ENCODE measurements at regions not wholly inside any gene's neighbourhood (a gene's known extent, or its start where the extent isn't known, plus 50 kb on each side); places are given as distances from the start of the nearest gene placed in this dataset.

DNA sequence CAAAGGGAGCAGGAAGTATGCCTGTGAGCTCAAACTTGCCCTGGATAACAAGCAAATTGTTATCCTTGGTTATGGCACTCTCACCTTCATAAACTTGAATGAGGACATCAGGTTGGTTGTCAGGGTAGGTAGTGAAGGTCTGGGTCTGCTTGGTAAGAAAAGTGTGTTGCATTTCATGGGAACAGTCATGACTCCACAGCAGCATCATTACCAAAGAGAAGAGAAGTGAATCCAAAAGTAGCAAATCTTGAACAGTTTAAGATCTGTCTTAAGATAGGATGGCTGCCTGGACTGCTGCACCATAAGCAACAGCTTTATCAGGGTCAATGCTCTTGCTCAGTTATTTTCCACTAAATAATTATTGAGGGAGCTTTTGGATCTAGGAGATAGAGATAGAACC lies 350.7 kb upstream of the MAP2 start:
- H3K9me3 Mint-ChIP-seq: peaks cover 13% of the 10 kb centered on the region
- no peaks in the 10 kb centered on the region for H3K36me3 Mint-ChIP-seq
- no peaks in the 10 kb centered on the region for H3K4me1 Mint-ChIP-seq (ENCODE audit: low read depth in 2 of 2)
- ATAC-seq (no peak), DNase-seq (ENCODE audit: low spot score) (no peak)
- H3K4me3 Mint-ChIP-seq: no peak overlapping the region
- H3K27ac Mint-ChIP-seq: no peak overlapping the region
- no peaks in the 10 kb centered on the region for H3K27me3 Mint-ChIP-seq

DNA sequence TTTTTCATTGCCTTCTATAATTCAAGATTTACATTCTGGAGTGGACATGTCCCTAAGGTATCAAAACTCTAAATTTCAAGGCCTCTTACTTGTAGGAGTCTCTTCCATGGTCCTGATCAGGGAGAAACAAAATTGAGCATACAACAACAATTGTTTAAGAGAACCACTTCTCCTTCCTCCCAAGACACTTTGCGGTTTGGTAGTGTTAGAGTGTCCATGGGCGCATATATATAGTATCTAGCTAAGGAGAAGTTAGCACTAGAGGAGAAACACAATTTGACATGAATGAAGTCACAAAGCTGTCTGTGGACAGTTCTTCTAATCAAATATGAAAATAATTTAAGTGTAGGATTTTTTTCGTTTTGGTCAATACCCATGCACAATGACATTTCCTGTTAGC lies 349.1 kb upstream of the MAP2 start:
- no peaks in the 10 kb centered on the region for H3K27me3 Mint-ChIP-seq
- ATAC-seq (no peak), DNase-seq (ENCODE audit: low spot score) (no peak)
- H3K4me1 Mint-ChIP-seq (ENCODE audit: low read depth in 2 of 2): no peaks in the 10 kb centered on the region
- H3K9me3 Mint-ChIP-seq: peaks cover 22% of the 10 kb centered on the region
- H3K4me3 Mint-ChIP-seq: no peak overlapping the region
- no peaks in the 10 kb centered on the region for H3K36me3 Mint-ChIP-seq
- H3K27ac Mint-ChIP-seq: no peak overlapping the region

DNA sequence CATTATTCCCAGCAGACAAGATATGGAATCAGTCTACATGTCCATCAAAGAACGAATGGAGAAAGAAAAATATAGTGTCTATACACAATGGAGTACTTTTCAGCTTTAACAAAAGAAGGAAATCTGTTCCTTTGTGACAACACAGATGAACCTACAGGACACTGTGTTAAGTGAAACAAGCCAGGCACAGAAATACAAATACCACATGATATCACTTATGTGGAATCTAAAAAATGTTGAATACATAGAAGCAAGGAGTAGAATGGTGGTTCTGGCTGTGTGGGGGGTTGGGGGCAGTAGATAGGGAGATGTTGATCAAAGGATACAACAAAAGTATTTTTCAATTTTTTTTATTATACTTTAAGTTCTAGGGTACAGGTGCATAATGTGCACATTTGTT lies 347.7 kb upstream of the MAP2 start:
- no peaks in the 10 kb centered on the region for H3K36me3 Mint-ChIP-seq
- no peak overlapping the region for H3K27ac Mint-ChIP-seq
- no peaks in the 10 kb centered on the region for H3K27me3 Mint-ChIP-seq
- no peak overlapping the region for H3K4me3 Mint-ChIP-seq
- ATAC-seq: no peak
- no peak for DNase-seq (ENCODE audit: low spot score)
- no peaks in the 10 kb centered on the region for H3K4me1 Mint-ChIP-seq (ENCODE audit: low read depth in 2 of 2)
- H3K9me3 Mint-ChIP-seq: peaks cover 26% of the 10 kb centered on the region

DNA sequence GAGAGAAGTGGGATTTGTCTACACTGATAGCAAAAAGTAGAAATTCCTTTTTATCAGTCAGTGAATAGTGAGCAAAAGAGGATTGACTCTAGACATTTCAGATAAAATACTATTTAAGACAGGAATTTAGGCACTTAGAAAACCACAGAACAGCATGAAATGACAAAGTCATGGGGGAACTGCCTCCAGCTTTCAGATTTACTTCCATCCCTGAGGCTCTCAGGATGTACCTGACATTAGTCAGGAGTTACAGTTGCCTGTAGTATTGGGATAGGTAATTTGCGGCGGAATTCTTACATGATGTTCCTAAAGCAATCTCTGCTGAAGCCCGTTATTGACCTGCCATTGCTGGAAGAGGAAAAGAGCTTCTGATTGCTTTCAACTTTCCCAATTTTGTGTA lies 337.1 kb upstream of the MAP2 start:
- no peaks in the 10 kb centered on the region for H3K27me3 Mint-ChIP-seq
- no peak overlapping the region for H3K27ac Mint-ChIP-seq
- DNase-seq (ENCODE audit: low spot score) (no peak), ATAC-seq (no peak)
- H3K4me3 Mint-ChIP-seq: no peak overlapping the region
- H3K4me1 Mint-ChIP-seq (ENCODE audit: low read depth in 2 of 2): no peaks in the 10 kb centered on the region
- H3K36me3 Mint-ChIP-seq: peaks cover 3% of the 10 kb centered on the region
- H3K9me3 Mint-ChIP-seq: peaks cover 14% of the 10 kb centered on the region

DNA sequence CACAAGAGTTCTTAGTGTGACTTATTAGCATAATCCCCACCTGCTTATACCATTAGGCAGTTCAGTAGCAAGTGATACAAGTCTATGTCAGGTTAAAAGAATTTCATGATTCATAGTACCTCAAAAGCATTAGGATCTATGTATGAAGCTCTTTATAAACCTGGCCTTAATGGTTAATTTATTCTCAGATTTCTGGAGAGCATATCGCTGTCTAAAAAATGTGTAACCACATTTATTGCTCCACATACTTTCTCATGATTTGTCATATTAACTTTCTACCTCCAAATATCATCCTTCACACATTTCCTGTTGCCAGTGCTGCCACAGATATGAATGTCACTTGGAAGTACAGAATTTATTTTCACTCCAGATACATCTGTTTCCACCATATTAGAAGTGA lies 332.8 kb upstream of the MAP2 start:
- no peak for DNase-seq (ENCODE audit: low spot score)
- Mint-ChIP-seq H3K36me3 (no peaks in the 10 kb centered on the region), H3K27ac (no peak overlapping the region), H3K4me3 (no peak overlapping the region), H3K9me3 (peaks cover 13% of the 10 kb centered on the region), H3K4me1 (ENCODE audit: low read depth in 2 of 2) (no peaks in the 10 kb centered on the region), H3K27me3 (no peaks in the 10 kb centered on the region)
- ATAC-seq: no peak

DNA sequence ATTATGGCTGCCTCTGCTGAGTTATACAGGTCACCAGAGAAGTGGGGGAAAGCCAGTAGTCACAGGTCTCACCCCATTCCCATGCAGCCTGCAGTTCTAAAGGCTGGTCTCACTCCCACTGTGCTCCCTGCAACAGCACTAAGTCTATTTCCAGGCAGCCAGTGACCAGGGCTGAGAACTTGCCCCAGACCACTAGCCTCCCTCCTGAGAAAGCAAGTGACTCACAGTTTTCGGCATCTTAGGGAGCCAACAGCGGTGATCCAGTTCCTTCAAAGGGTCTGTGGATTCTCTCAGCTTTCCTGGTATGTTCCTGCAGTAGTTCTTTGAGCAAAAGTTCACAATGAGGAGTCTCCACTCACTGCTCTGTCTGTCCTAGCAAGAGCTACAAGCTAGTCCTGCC lies 329.6 kb upstream of the MAP2 start:
- Mint-ChIP-seq H3K9me3 (peaks cover 15% of the 10 kb centered on the region), H3K27me3 (no peaks in the 10 kb centered on the region), H3K4me1 (ENCODE audit: low read depth in 2 of 2) (no peaks in the 10 kb centered on the region), H3K4me3 (no peak overlapping the region), H3K36me3 (no peaks in the 10 kb centered on the region), H3K27ac (no peak overlapping the region)
- ATAC-seq (no peak), DNase-seq (ENCODE audit: low spot score) (no peak)

DNA sequence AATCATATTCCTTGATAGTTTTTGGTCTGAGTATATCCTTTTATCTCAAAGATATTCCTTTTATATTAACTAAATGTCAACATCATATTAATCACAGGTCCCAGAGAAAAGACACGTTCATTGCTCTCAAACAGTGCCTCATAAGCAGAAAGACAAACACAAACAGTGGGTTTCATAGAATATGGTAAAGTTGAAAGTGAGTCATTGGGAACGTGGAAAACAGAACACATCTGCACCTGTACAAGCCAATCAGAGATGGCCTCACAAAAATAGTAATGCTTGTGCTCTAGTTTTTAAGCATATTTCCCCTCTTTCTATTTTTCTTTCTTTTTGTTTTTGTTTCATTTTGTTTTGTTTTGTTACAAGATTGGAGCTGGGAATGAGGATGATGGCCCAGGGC lies 328.4 kb upstream of the MAP2 start:
- ATAC-seq (no peak), DNase-seq (ENCODE audit: low spot score) (no peak)
- Mint-ChIP-seq H3K27ac (no peak overlapping the region), H3K4me1 (ENCODE audit: low read depth in 2 of 2) (no peaks in the 10 kb centered on the region), H3K9me3 (peaks cover 15% of the 10 kb centered on the region), H3K27me3 (no peaks in the 10 kb centered on the region), H3K4me3 (no peak overlapping the region), H3K36me3 (no peaks in the 10 kb centered on the region)

DNA sequence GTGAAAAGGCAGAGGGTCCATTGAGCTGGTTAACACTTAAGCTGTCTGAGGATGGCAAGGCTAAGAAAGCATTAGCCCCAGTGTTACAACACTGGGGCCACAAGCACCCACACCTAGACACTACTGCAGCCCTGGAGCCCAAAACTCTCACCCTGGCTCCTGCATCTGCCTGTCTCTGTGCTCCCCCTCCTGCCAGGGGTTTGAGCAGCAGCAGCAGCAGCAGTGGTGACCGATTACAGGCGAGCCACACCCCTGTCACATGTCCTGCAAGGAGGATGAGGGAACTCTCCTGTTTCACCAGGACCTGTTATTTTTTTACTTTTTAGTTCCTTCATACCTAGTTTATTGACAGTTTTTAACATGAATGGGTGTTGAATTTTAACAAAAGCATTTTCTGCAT lies 326.7 kb upstream of the MAP2 start:
- Mint-ChIP-seq H3K9me3 (peaks cover 21% of the 10 kb centered on the region), H3K36me3 (no peaks in the 10 kb centered on the region), H3K27ac (no peak overlapping the region), H3K4me1 (ENCODE audit: low read depth in 2 of 2) (no peaks in the 10 kb centered on the region), H3K4me3 (no peak overlapping the region), H3K27me3 (no peaks in the 10 kb centered on the region)
- ATAC-seq: no peak
- DNase-seq (ENCODE audit: low spot score): no peak

DNA sequence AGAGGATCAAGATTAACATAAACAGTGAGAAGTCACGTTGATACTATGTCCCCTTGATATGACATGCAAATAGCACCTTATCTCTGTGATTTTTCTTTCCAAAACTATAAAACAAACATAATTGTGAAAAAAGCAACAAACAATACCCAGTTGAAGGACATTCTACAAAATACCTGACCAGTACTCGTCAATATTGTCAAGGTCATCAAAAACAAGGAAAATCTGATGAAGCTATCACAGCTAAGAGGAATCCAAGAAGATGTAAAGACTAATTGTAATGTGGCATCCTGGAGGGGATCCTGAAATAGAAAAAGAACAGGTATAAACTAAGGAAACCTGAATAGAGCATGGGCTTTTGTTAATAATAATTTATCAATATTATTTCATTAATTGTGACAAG lies 321.5 kb upstream of the MAP2 start:
- no peak overlapping the region for H3K4me3 Mint-ChIP-seq
- DNase-seq (ENCODE audit: low spot score) (no peak), ATAC-seq (no peak)
- peaks cover 18% of the 10 kb centered on the region for H3K9me3 Mint-ChIP-seq
- peaks cover 11% of the 10 kb centered on the region for H3K36me3 Mint-ChIP-seq
- no peak overlapping the region for H3K27ac Mint-ChIP-seq
- H3K27me3 Mint-ChIP-seq: no peaks in the 10 kb centered on the region
- H3K4me1 Mint-ChIP-seq (ENCODE audit: low read depth in 2 of 2): no peaks in the 10 kb centered on the region

DNA sequence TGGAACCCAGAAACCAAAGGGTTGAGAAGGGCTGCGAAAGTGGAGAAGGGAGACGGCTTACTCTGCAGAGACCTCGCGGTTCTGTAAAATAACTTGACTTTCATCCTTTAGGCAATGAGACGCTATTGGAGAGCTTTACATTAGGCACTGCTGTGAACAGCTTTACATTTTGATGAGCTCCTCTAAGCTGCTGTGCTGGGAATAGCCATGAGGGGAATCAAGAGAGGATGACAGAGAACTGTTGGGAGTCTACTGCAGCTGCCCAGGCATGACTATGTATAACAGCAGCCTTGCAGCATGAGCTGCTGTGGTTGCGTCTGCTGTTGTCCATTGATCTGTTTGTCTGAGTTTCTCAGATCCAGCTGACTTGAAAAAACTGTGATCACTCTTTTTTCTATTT lies 310.8 kb upstream of the MAP2 start:
- no peak overlapping the region for H3K4me3 Mint-ChIP-seq
- peaks cover 7% of the 10 kb centered on the region for H3K9me3 Mint-ChIP-seq
- no peaks in the 10 kb centered on the region for H3K27me3 Mint-ChIP-seq
- no peaks in the 10 kb centered on the region for H3K36me3 Mint-ChIP-seq
- H3K4me1 Mint-ChIP-seq (ENCODE audit: low read depth in 2 of 2): no peaks in the 10 kb centered on the region
- DNase-seq (ENCODE audit: low spot score) (no peak), ATAC-seq (no peak)
- no peak overlapping the region for H3K27ac Mint-ChIP-seq

DNA sequence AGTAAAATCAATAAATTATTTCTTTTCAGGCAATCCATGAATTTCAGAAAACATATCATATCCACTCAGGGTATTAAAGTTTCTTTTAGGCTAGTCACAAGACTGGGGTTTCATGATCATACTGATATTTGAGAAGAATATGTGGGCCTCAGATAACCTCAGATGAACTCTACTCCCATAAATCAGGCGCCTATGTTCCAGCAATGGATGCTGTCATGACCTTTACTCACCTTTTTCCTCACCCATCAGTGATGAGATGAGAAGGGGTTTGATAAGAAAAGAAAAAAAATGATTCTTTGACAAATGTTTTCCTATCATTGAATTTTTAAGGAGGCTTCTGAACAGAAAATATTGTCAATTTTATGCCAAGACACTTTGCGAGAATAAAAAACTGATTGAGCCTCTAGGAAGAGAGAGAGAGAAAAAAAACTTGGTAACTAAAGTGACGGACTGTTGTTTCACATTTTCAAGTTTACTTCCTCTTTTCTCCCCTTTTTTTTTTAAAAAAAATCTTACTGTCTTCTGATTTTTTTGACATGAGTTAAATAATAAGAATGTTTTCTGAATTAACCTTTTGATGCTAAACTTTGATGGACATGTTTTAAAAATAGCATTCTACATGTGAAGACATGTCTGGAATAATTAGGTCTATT lies 309.1 kb upstream of the MAP2 start:
- no peaks in the 10 kb centered on the region for H3K27me3 Mint-ChIP-seq
- no peak overlapping the region for H3K4me3 Mint-ChIP-seq
- H3K9me3 Mint-ChIP-seq: peaks cover 6% of the 10 kb centered on the region
- no peak for DNase-seq (ENCODE audit: low spot score)
- H3K4me1 Mint-ChIP-seq (ENCODE audit: low read depth in 2 of 2): no peaks in the 10 kb centered on the region
- ATAC-seq: no peak
- H3K36me3 Mint-ChIP-seq: no peaks in the 10 kb centered on the region
- H3K27ac Mint-ChIP-seq: no peak overlapping the region

DNA sequence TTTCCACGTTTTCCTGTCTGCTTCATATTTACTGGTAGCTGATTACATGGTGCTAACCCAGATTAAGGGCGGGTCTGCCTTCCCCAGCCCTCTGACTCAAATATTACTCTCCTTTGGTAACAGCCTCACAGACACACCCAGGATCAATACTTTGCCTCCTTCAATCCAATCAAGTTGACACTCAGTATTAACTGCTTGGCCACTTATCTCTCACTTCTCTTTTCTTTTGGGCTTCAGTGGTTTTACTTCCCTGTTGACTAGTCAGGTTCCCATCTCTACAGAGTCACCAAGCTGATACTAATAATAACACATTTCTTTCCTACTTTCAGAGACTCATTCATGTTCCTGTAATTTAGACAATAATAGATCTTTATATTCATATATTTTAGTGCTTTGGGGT lies 302.2 kb upstream of the MAP2 start:
- H3K9me3 Mint-ChIP-seq: peaks cover 15% of the 10 kb centered on the region
- H3K27ac Mint-ChIP-seq: no peak overlapping the region
- ATAC-seq (no peak), DNase-seq (ENCODE audit: low spot score) (no peak)
- H3K36me3 Mint-ChIP-seq: peaks cover 4% of the 10 kb centered on the region
- H3K27me3 Mint-ChIP-seq: no peaks in the 10 kb centered on the region
- H3K4me3 Mint-ChIP-seq: no peak overlapping the region
- H3K4me1 Mint-ChIP-seq (ENCODE audit: low read depth in 2 of 2): no peaks in the 10 kb centered on the region

DNA sequence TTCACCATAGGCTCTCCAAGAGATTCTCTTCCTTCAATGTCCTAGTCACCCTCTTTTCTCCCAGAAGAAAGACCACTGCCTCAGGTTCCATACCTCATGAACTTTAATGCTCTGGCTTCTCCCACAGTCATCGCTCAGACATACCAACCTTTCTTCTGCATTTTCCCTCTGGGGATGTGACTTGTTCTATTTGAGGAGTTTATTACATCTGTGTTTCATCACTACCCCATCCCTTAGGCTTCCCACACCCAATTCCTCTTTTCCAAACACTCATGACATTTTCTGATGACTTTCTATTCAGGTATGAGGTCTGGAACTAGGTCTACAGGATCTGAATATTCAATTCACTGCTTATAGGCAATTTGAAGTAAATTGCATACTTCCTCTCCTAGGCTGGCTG lies 298.6 kb upstream of the MAP2 start:
- no peaks in the 10 kb centered on the region for H3K27me3 Mint-ChIP-seq
- H3K27ac Mint-ChIP-seq: no peak overlapping the region
- H3K4me1 Mint-ChIP-seq (ENCODE audit: low read depth in 2 of 2): no peaks in the 10 kb centered on the region
- peaks cover 4% of the 10 kb centered on the region for H3K36me3 Mint-ChIP-seq
- H3K9me3 Mint-ChIP-seq: peaks cover 19% of the 10 kb centered on the region
- DNase-seq (ENCODE audit: low spot score) (no peak), ATAC-seq (no peak)
- H3K4me3 Mint-ChIP-seq: no peak overlapping the region

DNA sequence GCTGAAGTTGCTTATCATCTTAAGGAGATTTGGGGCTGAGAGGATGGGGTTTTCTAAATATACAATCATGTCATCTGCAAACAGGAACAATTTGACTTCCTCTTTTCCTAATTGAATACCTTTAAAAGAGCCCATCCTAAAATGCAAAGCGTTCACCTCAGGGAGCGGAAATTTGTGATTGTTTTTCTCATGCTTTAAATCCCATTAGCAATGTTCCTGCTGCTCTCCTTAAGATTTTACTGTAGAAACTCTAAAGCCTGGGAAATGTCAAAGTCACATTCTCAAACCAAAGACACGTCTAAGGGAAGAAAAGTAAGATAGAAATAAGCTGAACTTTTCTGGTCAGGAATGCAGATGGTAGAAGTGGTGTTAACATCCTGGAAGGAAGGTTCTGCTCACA lies 285.8 kb upstream of the MAP2 start:
- ATAC-seq: no peak
- peaks cover 7% of the 10 kb centered on the region for H3K9me3 Mint-ChIP-seq
- H3K27ac Mint-ChIP-seq: no peak overlapping the region
- no peak overlapping the region for H3K4me3 Mint-ChIP-seq
- H3K4me1 Mint-ChIP-seq (ENCODE audit: low read depth in 2 of 2): no peaks in the 10 kb centered on the region
- H3K36me3 Mint-ChIP-seq: no peaks in the 10 kb centered on the region
- no peak for DNase-seq (ENCODE audit: low spot score)
- H3K27me3 Mint-ChIP-seq: no peaks in the 10 kb centered on the region

DNA sequence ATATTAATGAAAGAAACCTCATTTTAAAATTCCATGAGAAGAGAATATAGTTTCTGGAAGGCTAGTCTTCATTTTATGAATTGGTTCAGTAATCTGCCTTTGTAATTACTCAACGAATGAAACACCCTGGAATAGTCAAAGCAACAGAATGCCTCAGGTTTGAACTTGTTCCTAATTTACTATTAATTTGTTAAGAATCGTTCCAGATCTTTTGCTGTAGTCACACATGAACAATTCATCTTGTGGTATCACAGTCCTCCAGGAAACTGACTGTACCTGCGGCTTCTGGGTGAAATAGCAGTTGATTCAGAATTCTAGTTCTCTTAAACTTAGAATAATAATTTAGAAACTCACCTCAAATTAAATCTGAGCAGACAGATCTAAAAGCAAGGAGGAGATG lies 282.7 kb upstream of the MAP2 start:
- Mint-ChIP-seq H3K27ac (no peak overlapping the region), H3K4me1 (ENCODE audit: low read depth in 2 of 2) (no peaks in the 10 kb centered on the region), H3K36me3 (no peaks in the 10 kb centered on the region), H3K4me3 (no peak overlapping the region), H3K27me3 (no peaks in the 10 kb centered on the region), H3K9me3 (peaks cover 7% of the 10 kb centered on the region)
- DNase-seq (ENCODE audit: low spot score) (no peak), ATAC-seq (no peak)
